GM18505 (cell line): ENCODE measurements at regions not wholly inside any gene's neighbourhood (a gene's known extent, or its start where the extent isn't known, plus 50 kb on each side); places are given as distances from the start of the nearest gene placed in this dataset.

Experiments used
- ATAC-seq: cut with Tn5 transposase; IDR thresholded peaks from one replicate; pipeline ENCODE4 v1.9.1; 2021; ENCODE audit not compliant: unreplicated experiment
- POLR2A ChIP-seq: IDR thresholded peaks from 4 replicates; pipeline ENCODE4 v1.6.1; 2011; ENCODE audit warnings: borderline replicate concordance; ENCODE audit not compliant: insufficient read depth, insufficient read length; ENCODE audit errors: extremely low read depth

DNA sequence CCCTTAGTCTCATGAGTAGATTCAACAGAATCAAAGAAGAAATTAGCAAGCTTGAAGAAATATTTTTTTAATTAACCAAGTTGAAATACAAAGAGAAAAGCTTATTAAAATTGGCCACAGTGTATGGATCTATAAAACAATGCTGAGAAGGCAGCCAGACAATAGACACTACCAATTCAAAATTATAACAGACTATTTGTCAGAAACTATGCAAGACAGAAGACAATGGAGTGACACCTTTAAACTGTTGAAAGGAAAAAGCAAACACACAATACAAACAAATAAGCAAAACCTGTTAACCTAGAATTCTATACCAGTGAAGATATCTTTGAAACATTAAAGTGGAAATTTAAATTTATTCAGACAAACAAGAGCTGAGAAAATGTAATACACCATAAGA, 225.4 kb downstream of the CASP12 start:
- no peak for TF ChIP-seq POLR2A
- no peak for ATAC-seq

DNA sequence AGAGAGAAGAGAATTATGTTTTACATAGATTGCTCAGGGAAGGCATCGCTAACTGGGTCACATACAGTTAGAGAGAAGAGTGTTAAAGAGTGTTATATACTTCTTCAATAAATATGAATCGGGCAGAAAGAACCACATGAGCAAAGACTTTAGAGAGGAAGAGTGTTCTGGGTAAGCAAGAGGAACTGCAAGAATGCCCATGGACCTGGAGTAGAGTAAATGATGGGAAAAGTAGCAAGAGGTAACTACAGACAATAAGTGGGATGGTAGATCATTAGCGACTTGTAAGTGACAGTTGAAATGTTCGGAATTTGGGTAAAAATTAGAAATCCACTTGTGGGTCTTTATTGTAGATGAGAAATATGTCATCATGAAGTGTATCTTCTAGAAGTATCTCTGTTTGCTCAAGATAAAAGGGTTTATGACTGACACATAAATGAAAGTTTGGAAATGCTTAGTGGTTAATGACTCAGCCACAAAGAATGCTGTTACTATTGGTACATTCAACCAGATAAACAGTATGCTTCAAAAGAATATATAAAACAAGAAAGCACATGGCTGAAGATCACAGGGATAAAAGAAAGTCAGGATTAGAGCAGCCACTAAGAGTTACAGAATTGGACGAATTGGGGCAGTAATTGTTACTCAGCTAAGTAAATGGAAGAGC, 229.3 kb downstream of the CASP12 start:
- TF ChIP-seq POLR2A = no peak
- no peak for ATAC-seq

DNA sequence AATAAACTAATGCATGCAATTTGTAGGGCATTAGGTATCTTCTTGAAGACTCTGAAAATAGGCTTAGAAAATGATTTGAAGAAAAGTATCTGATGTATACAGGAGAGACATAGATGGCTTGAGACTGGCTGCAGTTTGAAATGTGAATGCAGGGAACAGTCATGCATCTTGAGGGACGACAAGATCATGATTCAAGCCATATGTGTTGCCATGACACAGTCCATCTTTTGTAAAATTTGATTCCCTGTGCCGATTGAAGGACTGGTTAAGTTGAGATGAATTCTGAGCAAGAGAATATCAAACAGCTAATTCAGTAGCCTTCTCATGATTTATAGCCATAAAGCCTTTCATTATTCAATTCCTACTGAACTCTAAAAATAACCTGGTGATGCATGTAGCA, 231.6 kb downstream of the CASP12 start:
- TF ChIP-seq POLR2A = no peak
- ATAC-seq = no peak

DNA sequence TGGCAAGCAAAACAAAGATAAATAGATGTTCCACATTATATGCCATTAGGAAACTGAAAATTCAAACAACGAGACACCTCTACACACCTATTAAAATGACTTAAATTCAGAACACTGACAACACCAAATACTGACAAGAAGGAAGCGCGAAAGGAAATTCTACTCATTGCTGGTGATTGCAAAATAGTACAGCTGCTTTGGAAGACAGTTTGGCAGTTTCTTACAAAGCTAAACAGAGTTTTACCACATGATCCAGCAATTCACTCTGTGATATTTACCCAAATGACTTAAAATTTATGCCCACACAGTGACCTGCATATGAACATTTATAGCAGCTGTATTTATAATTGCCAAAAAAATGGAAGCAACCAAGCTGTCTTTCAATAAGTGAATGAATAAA, 232.6 kb downstream of the CASP12 start:
- TF ChIP-seq POLR2A = no peak
- ATAC-seq = no peak

DNA sequence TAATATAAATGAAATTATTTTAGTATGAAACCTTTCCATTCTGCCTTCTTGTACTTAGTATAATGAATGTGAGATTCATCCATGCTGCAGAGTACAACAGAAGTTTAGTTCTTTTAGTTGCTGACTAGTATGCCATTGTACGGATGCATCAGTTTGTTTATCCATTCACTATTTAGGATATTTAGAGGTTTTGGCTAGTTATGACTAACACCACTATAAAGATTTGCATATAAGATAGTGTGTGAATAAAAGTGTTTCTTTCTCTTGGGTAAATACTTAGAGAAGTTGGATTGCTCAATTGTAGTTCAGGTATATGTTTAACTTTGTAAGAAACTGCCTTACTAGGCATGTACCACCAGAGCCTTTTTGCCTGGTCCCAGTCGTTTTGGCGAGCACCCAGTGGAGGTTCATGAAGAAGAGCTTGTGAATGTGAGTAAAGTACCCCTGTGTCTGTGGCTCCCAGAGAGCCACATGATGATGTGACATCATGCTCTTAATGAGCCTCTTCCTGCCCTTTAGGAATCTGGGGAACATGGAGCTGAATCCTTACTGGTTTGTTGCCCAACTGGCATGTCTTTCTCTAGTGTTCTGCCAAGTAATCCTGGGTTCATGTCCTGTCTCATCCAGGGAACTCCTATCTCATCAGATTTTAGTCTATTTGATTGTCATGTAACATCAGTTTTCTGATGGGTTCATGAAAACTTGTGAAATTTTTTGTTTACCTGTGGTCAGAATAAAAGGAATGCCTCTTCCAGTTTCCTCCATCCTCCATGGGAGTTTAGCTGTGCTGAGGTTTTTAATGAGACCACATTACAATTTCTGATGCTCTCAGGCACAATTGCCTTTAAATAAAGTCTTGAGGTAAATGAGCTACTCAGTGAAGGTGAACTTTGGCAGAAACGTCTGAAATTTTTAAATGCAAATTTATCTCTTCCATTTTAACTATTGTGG, 234.8 kb downstream of the CASP12 start:
- no peak for TF ChIP-seq POLR2A
- ATAC-seq = no peak

DNA sequence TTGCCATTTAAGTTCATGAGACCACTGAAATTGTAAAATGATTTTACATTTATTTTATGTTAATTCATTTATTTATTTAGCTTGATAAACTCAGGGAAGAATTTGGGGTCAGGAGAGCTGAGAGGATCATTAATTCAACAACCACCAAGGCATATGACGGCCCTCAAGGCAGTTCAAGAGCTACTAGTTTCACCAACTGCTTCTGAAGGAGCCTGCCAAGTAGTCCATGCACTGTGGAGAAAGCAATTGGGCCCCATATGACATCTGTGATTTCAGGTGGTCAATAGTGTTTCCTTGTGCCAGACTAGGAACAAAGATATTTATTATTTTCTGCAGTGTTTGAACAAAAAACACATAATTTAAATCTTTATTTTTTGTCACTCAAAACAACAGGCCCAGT, 236.4 kb downstream of the CASP12 start:
- TF ChIP-seq POLR2A = no peak
- no peak for ATAC-seq

DNA sequence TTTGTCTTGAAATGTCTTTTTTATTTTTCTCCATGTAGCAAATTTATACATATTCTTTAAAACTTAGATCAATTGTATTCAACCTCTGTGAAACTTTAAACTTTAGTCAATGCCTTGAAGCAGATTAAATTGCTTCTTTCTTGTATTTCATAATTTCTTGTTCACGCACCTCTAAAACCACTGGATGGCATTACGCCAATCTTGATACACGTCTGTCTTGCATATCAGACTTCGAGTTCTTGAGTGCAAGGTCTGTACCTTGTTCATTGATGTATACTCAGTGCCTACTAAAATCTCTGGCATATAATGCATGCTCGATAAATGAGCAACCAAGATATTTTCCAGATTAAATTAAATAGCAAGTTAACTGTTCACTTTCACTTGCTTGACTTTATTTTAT, 236.8 kb downstream of the CASP12 start:
- TF ChIP-seq POLR2A = no peak
- ATAC-seq = no peak

DNA sequence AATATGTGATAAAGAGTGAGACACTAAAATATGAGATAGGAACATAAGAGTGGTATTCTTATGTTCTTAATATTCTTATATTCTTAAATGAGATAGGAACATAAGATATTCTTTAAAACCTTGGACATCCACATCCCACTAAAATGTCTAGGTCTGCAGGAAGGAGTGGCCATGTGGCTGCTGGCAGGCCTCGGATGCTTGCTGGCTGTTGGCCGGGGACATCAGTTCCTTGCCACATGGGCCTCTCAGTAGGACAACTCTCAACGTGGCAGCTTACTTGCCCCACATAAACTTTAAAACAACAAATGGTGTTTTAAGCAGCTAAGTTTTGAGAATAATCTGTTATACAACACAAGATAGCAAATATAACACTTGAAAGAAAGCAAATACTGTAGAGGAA, 240.1 kb downstream of the CASP12 start:
- TF ChIP-seq POLR2A = no peak
- no peak for ATAC-seq

DNA sequence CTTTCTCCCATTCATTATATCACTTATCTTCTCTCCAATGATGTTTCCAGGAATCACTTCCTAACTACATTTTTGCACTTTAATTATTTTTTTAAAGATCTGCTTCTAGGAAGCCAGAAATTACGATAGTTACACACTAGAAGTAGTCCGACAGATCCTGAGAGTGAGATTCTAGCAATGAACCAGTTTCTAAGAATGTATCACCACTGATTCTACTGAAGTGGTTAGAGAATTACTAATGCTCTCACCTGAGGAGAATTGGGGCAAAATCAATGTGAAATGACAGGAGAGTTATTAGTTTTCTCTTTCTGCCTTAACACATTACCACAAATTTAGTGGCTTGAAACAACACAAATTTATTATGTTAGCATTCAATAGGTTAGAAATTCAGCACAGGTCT, 241.2 kb downstream of the CASP12 start:
- ATAC-seq = no peak
- no peak for TF ChIP-seq POLR2A

DNA sequence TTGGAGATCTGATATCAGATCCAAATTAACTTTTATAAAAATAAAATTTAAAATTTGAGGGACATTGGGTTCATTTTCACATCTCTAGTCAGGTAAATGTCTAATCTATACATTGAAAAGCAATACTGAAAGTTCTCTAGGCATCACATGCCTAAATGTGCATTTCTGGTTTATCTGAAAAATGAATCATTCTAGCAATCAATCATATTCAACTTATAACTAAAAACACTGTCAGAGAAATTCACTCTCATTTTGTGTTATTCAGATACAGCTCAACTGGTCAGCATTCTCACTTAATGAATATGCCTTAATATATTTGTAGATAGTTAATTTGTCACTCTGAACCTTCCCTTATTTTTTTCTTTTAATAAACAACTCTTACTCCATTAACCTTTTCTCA, 243.2 kb downstream of the CASP12 start:
- no peak for TF ChIP-seq POLR2A
- no peak for ATAC-seq

DNA sequence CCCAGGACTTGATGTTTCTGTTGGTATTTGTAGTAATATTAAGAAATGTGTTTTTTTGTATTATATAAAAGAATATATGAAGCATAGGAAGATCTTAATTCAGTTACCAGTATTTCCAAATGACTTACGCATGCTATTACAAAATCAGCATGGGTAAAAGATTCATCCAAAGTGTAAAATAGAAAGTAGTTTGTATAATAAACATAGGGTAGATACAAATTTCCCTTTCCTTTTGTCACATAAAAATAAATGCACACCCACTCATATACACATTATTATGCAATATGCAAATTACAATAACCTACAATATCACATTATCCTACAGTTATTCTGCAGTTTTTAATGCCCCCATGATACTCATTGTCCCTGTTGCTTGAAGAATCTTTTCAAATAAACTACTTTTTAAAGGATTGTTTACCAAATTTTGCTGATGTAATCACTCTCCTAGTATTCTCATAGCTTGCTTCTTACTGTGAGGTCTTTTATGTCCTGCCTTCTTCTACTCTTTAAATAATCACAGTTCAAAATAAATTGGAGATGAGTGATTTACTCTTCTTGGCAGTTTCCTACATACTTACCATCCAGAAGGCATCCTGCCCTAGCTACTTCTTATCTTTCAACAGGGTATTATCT, 244.0 kb downstream of the CASP12 start:
- no peak for ATAC-seq
- no peak for TF ChIP-seq POLR2A

DNA sequence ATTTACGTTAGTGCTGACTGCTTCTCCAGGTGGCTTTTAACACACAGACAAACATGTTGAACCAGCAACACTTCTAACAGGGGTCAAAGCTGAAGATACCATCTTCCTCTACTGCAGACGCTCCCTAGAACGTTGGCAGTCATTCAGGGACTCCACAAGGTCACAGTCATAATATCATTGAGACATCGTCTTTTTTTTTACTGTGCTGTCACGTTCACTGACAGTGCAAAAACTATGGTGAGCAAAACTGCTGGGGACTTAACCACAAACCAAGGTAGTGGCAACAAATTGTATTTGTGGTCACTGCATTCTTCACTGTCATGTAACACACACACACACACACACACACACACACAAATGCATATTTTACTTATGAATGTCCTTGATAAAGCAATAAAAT, 244.9 kb downstream of the CASP12 start:
- no peak for TF ChIP-seq POLR2A
- no peak for ATAC-seq

DNA sequence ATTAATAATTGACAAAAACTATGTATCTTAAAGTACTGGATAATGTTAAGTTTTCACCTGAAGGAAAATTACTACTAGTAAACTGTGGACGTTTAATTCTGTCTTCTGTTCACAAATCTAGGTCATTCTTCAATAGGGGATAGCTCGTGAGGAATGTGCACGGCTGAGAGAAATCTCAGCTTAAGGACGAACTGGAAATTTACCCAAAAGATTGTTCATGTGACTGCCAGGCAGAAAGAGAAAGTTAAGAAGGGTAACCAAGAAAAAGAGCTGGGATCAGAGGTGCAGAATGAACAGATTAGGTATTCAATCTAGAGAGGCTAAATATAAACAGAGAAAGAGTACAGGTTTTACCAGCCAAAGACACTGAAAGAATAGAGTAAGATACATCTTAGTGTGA, 245.3 kb downstream of the CASP12 start:
- no peak for TF ChIP-seq POLR2A
- no peak for ATAC-seq

DNA sequence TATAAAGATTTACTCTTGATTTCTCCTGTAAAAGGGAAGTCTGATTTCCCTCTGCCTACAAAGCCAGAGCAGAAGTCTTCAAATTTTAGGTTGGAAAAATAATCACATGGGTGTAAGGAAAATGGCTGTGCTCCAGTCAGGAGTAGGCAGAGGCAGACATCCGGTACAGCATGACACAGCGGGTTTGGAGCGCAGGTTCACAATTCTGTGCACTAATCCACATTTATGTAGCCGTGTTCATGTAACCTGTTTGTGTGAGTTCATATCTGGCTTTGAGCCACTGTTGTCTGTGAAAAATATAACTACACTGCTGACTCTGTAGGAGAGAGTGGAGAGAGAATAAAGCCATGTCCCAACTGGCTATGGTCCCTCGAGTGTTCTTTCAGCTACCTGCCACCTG, 248.0 kb downstream of the CASP12 start:
- TF ChIP-seq POLR2A = no peak
- no peak for ATAC-seq
